IPS-18c (cell line): ENCODE measurements at regions not wholly inside any gene's neighbourhood (a gene's known extent, or its start where the extent isn't known, plus 50 kb on each side); places are given as distances from the start of the nearest gene placed in this dataset.

Experiments
- H3K4me3 ChIP-seq: 2 replicates; pipeline ENCODE4 v1.7.0; 2013; ENCODE audit warnings: low read depth, mild to moderate bottlenecking, low read length, moderate library complexity; ENCODE audit not compliant: insufficient read depth
- H3K9me3 ChIP-seq: one replicate; pipeline ENCODE4 v1.6.1; 2013; ENCODE audit warnings: mild to moderate bottlenecking, low read length, moderate library complexity; ENCODE audit not compliant: control insufficient read depth, insufficient read depth

DNA sequence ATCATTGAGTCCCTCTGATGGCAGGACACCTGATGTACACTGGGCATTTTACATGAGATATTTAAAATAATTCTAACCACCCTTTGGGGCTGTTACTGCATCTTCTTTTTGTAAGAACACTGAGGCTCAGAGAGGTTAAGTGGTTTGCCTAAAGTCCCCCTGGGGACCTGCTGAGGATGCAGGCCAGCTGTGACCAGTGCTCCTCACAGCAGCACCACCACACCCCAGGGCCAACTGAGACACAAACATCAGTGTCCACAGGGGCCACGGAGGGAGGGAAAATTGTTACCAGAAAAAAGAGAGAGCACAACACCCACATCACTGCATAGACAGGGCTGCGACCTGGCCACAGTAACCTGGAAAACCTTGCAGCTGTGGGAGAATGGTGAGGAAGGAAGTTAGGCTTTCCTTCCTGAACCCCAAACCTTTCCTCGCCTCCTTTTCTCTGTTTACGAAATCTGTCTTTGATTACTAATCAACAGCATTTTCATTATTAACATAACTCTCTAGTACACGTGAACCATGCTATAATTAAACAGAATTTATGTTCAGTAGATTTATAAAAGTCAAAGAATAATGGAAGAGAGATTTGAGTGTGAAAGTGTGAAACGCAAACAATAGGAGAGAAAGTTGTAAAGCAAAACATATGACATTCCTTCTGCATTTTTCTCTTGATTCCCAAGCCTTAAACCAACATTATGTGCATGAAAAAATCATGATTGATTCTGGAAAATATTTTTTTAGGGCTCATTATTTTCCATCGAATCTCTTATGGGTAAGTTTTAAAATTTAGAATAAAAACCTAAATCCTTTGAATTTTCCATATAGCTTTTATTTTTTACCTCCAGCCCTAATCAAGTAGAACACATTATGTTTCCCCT lies 228.1 kb upstream of the DAPK1 start:
- Histone ChIP-seq H3K9me3 (no peaks in the 10 kb centered on the region), H3K4me3 (no peak overlapping the region)

- no peak overlapping the region for H3K4me3 ChIP-seq
- no peaks in the 10 kb centered on the region for H3K9me3 ChIP-seq
These were observed 227.3 kb upstream of the DAPK1 start for GRCh38 chr9:87270221-87270847.

- Histone ChIP-seq H3K4me3 (no peak overlapping the region), H3K9me3 (no peaks in the 10 kb centered on the region)
These were observed 226.8 kb upstream of the DAPK1 start for GRCh38 chr9:87270848-87271234.

DNA sequence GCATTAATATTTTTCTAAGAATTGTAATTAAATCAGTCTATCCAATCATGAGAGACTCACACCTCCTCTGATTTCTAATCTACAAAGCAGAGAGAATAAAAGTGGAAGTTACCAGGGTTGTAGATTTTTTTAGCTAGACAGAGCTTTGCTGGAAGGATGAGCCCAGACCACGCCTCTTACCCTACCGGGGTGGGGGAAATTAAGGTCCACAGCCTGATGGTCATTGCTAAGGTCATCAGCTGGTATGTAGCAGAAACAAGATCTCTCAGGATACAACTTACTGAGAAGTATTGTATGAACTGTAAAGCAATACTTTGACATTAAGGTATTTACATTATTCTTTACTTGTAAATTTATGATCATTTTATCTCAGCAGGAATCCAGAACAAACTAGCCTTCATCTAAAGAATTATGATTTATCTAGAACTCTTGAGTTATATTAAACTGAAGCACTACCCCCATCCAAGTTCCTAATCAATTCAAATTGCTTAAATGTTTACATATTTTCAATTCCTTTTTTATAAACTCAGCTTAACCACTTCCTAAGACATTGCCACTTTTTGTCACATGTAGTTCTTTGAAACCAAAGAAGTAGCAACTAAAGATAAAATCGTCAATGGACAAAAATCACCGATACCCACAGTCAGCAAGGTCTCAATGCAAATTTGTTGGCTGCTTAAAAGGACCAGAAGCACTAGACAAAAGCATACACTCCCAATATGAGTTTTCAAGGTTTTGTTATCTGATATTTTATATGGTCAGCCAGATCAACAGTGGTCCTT lies 225.8 kb upstream of the DAPK1 start:
- no peaks in the 10 kb centered on the region for H3K9me3 ChIP-seq

GRCh38 chr9:87275047-87275725 lies 222.5 kb upstream of the DAPK1 start:
- Histone ChIP-seq H3K4me3 (no peak overlapping the region), H3K9me3 (no peaks in the 10 kb centered on the region)

More for the DNA sequence above, 225.8 kb upstream of the DAPK1 start:
- no peak overlapping the region for H3K4me3 ChIP-seq

DNA sequence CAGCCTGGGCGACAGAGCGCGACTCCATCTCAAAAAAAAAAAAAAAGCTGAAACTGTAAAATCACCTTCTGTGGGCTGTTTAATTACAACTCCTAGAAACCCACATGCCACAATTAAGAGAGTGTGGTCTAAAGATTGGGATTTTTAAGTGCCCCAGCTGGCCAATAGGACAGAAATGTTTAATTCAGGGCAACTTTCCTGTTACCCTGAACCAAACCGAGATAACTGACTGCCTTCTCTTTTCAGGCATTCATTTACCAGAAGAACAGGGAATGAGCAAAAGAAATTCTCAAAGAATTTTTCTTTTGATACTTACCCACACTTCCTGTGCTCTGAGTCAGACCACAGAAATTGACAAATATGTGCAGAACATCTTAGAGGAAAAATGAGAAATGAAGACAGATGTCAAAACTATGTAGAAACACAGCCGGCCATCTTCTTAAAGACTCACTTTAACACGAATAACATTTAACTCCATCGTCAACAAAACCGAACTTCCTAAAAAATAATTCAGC lies 221.3 kb upstream of the DAPK1 start:
- H3K9me3 ChIP-seq: no peaks in the 10 kb centered on the region
- no peak overlapping the region for H3K4me3 ChIP-seq

GRCh38 chr9:87276851-87277261 lies 220.8 kb upstream of the DAPK1 start:
- H3K4me3 ChIP-seq: no peak overlapping the region
- H3K9me3 ChIP-seq: no peaks in the 10 kb centered on the region

DNA sequence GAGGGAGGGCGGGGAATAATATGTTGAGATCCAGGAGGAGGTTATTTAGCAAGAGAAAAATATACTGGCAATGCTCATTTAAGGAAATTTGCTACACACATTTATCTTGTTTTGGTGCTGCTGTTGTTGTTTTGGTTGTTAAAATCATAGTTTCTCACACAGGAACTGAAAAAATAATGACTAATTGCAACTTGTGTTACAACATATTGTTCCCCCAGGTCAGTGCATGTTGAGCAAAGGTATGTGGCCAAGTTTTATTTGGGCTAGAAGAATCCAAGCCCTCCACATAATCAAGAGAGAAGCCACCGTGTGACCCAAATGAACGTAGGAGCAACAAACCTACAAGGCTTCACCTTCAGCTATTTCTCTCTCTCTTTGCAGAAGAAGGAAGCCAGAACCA lies 220.3 kb upstream of the DAPK1 start:
- Histone ChIP-seq H3K9me3 (no peaks in the 10 kb centered on the region), H3K4me3 (no peak overlapping the region)

DNA sequence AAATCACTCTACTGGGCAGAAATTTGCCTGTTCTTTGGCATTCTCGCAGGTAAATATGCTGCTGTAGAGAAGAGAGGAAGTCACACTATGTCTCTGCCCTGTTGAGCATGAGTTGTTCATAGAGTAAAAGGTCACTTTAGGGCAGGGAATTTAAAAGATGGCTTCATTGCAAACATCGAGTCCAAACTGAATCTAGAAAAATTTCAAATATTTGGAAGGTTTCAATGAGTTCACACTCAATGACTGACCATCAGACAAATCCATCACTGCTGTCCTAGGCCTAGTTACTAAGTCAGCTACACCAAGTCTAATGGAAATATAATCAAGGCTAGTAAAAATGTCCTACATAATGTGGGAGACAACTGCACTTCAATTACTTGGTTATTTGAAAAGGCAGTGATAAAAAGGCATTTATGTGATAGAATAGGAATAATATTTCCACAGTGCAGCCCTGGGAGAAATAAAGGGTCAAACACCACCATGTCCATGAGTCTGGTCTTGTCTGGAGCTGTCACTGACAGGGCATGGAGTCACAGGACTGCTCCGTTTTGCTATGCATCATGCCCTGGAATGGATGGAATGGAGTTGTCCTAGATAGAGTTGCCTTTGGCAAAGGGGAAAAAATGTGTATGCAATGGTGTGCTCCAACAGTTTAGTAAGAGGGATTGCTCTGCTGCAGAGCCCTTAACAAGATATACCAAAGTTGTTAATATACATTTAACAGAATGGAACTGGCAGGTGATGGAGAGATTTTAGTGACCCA lies 218.5 kb upstream of the DAPK1 start:
- Histone ChIP-seq H3K9me3 (no peaks in the 10 kb centered on the region), H3K4me3 (no peak overlapping the region)

DNA sequence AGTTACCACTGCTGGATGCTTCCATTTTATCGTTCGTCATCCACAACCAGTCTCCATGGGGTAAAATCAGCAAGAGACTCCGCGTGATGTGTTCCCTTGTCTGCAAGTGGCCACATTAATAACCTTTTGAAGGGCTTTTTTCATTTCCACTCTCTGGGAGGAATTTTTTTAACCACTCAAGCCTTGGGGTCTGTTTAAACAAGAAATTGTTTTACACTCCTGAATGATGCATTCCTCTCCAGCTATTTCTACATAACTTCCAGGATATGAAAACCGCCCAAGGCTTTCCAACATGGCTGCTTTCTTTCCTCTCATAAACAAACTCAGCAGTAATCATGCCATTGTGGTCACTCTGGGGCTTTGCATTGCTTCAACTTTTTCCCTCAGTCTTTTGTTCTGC lies 217.2 kb upstream of the DAPK1 start:
- Histone ChIP-seq H3K4me3 (no peak overlapping the region), H3K9me3 (no peaks in the 10 kb centered on the region)

- no peaks in the 10 kb centered on the region for H3K9me3 ChIP-seq
- H3K4me3 ChIP-seq: no peak overlapping the region
These were observed 215.1 kb upstream of the DAPK1 start for GRCh38 chr9:87282538-87282937.

GRCh38 chr9:87283585-87283984 lies 214.1 kb upstream of the DAPK1 start:
- H3K4me3 ChIP-seq: no peak overlapping the region

GRCh38 chr9:87285183-87285850 lies 212.3 kb upstream of the DAPK1 start:
- Histone ChIP-seq H3K4me3 (no peak overlapping the region), H3K9me3 (no peaks in the 10 kb centered on the region)

More at GRCh38 chr9:87283585-87283984, 214.1 kb upstream of the DAPK1 start:
- no peaks in the 10 kb centered on the region for H3K9me3 ChIP-seq

- Histone ChIP-seq H3K9me3 (no peaks in the 10 kb centered on the region), H3K4me3 (no peak overlapping the region)
These were observed 211.2 kb upstream of the DAPK1 start for GRCh38 chr9:87286506-87286905.

GRCh38 chr9:87290241-87291052 lies 207.2 kb upstream of the DAPK1 start:
- peaks cover 3% of the 10 kb centered on the region for H3K9me3 ChIP-seq
- H3K4me3 ChIP-seq: no peak overlapping the region
